CD14-positive monocyte (primary cell): ENCODE measurements at regions not wholly inside any gene's neighbourhood (a gene's known extent, or its start where the extent isn't known, plus 50 kb on each side); places are given as distances from the start of the nearest gene placed in this dataset.
"Not testable (repeated sequence)": the region's sequence is repeated elsewhere in the genome, so short reads cannot be mapped to it uniquely, and the experiment has no call there.

Experiments
- DNase-seq, 3 donors: peaks; one replicate each; pipeline ENCODE4 v3.0.0-alpha.2; 2011 to 2022
- H2AFZ ChIP-seq: 2 replicates; pipeline ENCODE4 v1.6.0; 2012; ENCODE audit warnings: mild to moderate bottlenecking, low read depth, low read length, inconsistent platforms; ENCODE audit not compliant: insufficient read depth, poor library complexity, severe bottlenecking
- H3K27ac ChIP-seq, 2 donors: 1 replicate in 1 of 2; 2 replicates in 1 of 2; pipeline ENCODE4 v1.5.1; 2012 to 2013; ENCODE audit warnings: low read length in 2 of 2, control low read depth in 1 of 2, inconsistent platforms in 1 of 2, low read depth in 1 of 2, mild to moderate bottlenecking in 1 of 2
- H3K27me3 ChIP-seq, 2 donors: one replicate each; pipeline versions ENCODE4 v1.6.0 to v1.6.1; 2011 to 2013; ENCODE audit warnings: low read length in 2 of 2; ENCODE audit not compliant: control insufficient read depth in 2 of 2, insufficient read depth in 2 of 2
- H3K36me3 ChIP-seq, 2 donors: replicated peaks in 1 of 2; 1 replicate in 1 of 2; 2 replicates in 1 of 2; pipeline versions ENCODE4 v1.5.1 to v1.6.1; 2012 to 2013; ENCODE audit warnings: low read length in 2 of 2, control low read depth in 1 of 2, inconsistent platforms in 1 of 2, mild to moderate bottlenecking in 1 of 2; ENCODE audit not compliant: insufficient read depth in 2 of 2, control insufficient read depth in 1 of 2
- H3K4me1 ChIP-seq, 2 donors: 1 replicate in 1 of 2; 2 replicates in 1 of 2; pipeline versions ENCODE4 v1.5.1 to v1.6.1; 2012 to 2013; ENCODE audit warnings: low read length in 2 of 2, control low read depth in 1 of 2, inconsistent platforms in 1 of 2, mild to moderate bottlenecking in 1 of 2, moderate library complexity in 1 of 2; ENCODE audit not compliant: insufficient read depth in 2 of 2, control insufficient read depth in 1 of 2
- H3K4me2 ChIP-seq: replicated peaks from 2 replicates; pipeline ENCODE3; 2012; ENCODE audit warnings: low read length, moderate library complexity, mild to moderate bottlenecking; ENCODE audit not compliant: poor library complexity, severe bottlenecking; ENCODE audit errors: extremely low read depth
- H3K4me3 ChIP-seq, 3 experiments: fragments of 200-600 bp in 1 of 3; sonication (generic) in 1 of 3; replicated peaks in 1 of 3; 1 replicate in 2 of 3; 2 replicates in 1 of 3; pipeline ENCODE4 v1.5.1; 2011 to 2013; ENCODE audit warnings: low read length in 3 of 3, mild to moderate bottlenecking in 3 of 3, control low read depth in 2 of 3, low read depth in 2 of 3, inconsistent platforms in 1 of 3, moderate library complexity in 1 of 3
- H3K79me2 ChIP-seq: 2 replicates; pipeline ENCODE4 v1.6.0; 2012; ENCODE audit warnings: mild to moderate bottlenecking, control low read depth, inconsistent platforms, low read length, moderate library complexity; ENCODE audit not compliant: insufficient read depth
- H3K9ac ChIP-seq: 2 replicates; pipeline ENCODE4 v1.6.0; 2017; ENCODE audit warnings: low read length, mild to moderate bottlenecking; ENCODE audit not compliant: insufficient read depth, poor library complexity, severe bottlenecking
- H3K9me3 ChIP-seq, 2 donors: replicated peaks in 1 of 2; 1 replicate in 1 of 2; 2 replicates in 1 of 2; pipeline versions ENCODE4 v1.5.1 to v1.6.1; 2012 to 2013; ENCODE audit warnings: low read length in 2 of 2, control low read depth in 1 of 2; ENCODE audit not compliant: control insufficient read depth in 1 of 2, insufficient read depth in 1 of 2
- H4K20me1 ChIP-seq: 2 replicates; pipeline ENCODE4 v1.6.0; 2012; ENCODE audit warnings: mild to moderate bottlenecking, low read length, control low read depth, moderate library complexity; ENCODE audit not compliant: insufficient read depth
- H3K27ac Mint-ChIP-seq, 7 donors: one replicate each; pipeline ENCODE4 v1.8.0; 2020; ENCODE audit warnings: mild to moderate bottlenecking in 7 of 7, mixed read lengths in 7 of 7, moderate library complexity in 6 of 7, inconsistent platforms in 2 of 7
- H3K27me3 Mint-ChIP-seq, 3 donors: one replicate each; pipeline ENCODE4 v1.8.0; 2021 to 2022; ENCODE audit warnings: low read depth in 3 of 3, mild to moderate bottlenecking in 3 of 3, mixed read lengths in 3 of 3, moderate library complexity in 3 of 3, inconsistent platforms in 1 of 3
- H3K36me3 Mint-ChIP-seq, 2 donors: one replicate each; pipeline ENCODE4 v1.8.0; 2020; ENCODE audit warnings: mixed read lengths in 2 of 2, inconsistent platforms in 1 of 2, mild to moderate bottlenecking in 1 of 2
- H3K4me1 Mint-ChIP-seq: one replicate; pipeline ENCODE4 v1.8.0; 2020; ENCODE audit warnings: mild to moderate bottlenecking, mixed read lengths
- H3K4me3 Mint-ChIP-seq, 2 donors: one replicate each; pipeline ENCODE4 v1.8.0; 2020; ENCODE audit warnings: mild to moderate bottlenecking in 2 of 2, mixed read lengths in 2 of 2, moderate library complexity in 1 of 2
- H3K9me3 Mint-ChIP-seq, 7 donors: one replicate each; pipeline ENCODE4 v1.8.0; 2020 to 2022; ENCODE audit warnings: mixed read lengths in 7 of 7, mild to moderate bottlenecking in 6 of 7, moderate library complexity in 6 of 7, inconsistent platforms in 2 of 7
- CTCF ChIP-seq: fragments of 200-600 bp; IDR thresholded peaks from one replicate; pipeline ENCODE4 v1.8.0; 2022; ENCODE audit warnings: antibody characterized with exemption, mild to moderate bottlenecking
- WGBS: methylation state at CpG from one replicate; pipeline ENCODE4 v1.1.5; 2013; ENCODE audit warnings: missing lambda C conversion rate; ENCODE audit not compliant: insufficient coverage; 5-methylcytosine and 5-hydroxymethylcytosine counted together
- intact Hi-C, 2 donors: fragments of 100-400 bp; cut with micrococcal nuclease; formaldehyde crosslinking; loops; one replicate each; pipeline versions ENCODE4 v1.15.0 to v1.15.1; 2023

GRCh38 chr17:21772321-21772720, 80.0 kb downstream of the KCNJ18 start:
- no peaks in the 10 kb centered on the region for H3K79me2 ChIP-seq
- Mint-ChIP-seq H3K27me3 (peaks cover 0 to 5% (median 0%) of the 10 kb centered on the region in 3 donors), H3K4me1 (no peaks in the 10 kb centered on the region), H3K36me3 (no peaks in the 10 kb centered on the region), H3K4me3 (no peak overlapping the region), H3K27ac (no peak overlapping the region), H3K9me3 (peaks cover 0 to 19% (median 2%) of the 10 kb centered on the region in 7 donors)
- no peak for DNase-seq
- no peak overlapping the region for H3K9ac ChIP-seq
- H3K4me2 ChIP-seq: no peak overlapping the region
- H3K36me3 ChIP-seq: no peaks in the 10 kb centered on the region
- 63% methylated on average over 4 of the region's 4 CpGs for WGBS
- no peaks in the 10 kb centered on the region for H3K4me1 ChIP-seq
- no peak overlapping the region for H3K4me3 ChIP-seq
- no peaks in the 10 kb centered on the region for H4K20me1 ChIP-seq
- no peaks in the 10 kb centered on the region for H3K27me3 ChIP-seq
- intact Hi-C loops: no loop called here
- no peak overlapping the region for H3K27ac ChIP-seq
- no peak for TF ChIP-seq CTCF
- peaks cover 0 to 5% of the 10 kb centered on the region in 2 donors for H3K9me3 ChIP-seq
- no peak overlapping the region for H2AFZ ChIP-seq

DNA sequence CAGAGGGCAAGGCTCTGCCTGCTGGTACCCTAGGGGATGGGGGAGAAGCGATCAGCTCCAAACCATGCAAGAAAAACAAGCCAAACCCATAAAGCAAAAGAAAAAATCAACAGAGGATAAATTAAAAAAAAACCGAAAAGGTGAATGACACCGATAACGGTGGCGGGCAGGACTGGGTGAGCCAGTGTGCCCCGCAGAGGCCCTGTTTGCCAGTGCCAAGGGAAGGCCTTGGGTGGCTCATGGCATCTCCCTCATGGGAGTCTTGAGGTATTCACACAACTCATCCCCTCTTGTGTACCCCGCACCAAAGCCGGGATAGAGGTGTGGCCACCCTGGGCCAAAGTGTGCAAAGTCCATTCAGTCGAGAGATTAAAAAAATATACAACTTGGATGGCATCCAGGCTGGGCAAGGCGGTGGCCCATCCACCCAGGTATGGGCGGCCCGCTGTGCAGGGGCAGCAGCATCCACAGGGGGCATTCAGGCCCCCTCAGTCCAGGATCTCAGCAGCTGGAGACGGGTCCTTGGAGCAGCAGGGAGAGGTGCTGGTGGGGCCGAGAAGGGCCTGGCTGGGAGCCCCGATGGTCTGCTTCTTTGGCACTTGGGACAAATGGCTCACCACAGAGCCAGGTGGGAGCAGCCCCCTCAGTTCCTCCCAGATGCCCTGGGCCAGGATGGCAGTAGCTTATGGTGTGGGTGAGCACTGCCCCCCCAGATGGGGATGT, 80.8 kb downstream of the KCNJ18 start:
- H3K4me3 ChIP-seq, H3K36me3 ChIP-seq, H3K9ac ChIP-seq, H4K20me1 ChIP-seq, H3K9me3 ChIP-seq, H3K79me2 ChIP-seq, H3K27ac ChIP-seq, H3K4me3 Mint-ChIP-seq, DNase-seq, H3K27me3 ChIP-seq, H3K36me3 Mint-ChIP-seq, H3K27me3 Mint-ChIP-seq, H3K4me1 ChIP-seq, H3K4me2 ChIP-seq, intact Hi-C loops, H3K27ac Mint-ChIP-seq, H2AFZ ChIP-seq, H3K4me1 Mint-ChIP-seq: not testable (repeated sequence)
- 88% methylated on average over 9 of the region's 15 CpGs for WGBS
- H3K9me3 Mint-ChIP-seq: peaks cover 0 to 17% (median 2%) of the 10 kb centered on the region in 7 donors
